ENCODE measurements at regions not wholly inside any gene's neighbourhood (a gene's known extent, or its start where the extent isn't known, plus 50 kb on each side); places are given as distances from the start of the nearest gene placed in this dataset.
A peak's percentile ranks its signal among the peaks of the same experiment; 100 is the strongest.

GRCh38 chr1:68361346-68361910 is 88.3 kb downstream of the RPE65 start:
- H2BK120ac ChIP-seq (ENCODE audit: low read depth, low read length) = no peak overlapping the region
- ChIA-PET CTCF (no interaction called here), POLR2A (ENCODE audit: unreplicated experiment) (no interaction called here)
- no peak overlapping the region for H3K56ac ChIP-seq (ENCODE audit: extremely low read depth, insufficient read depth, low read length)
- H3K14ac ChIP-seq (replicated peaks; ENCODE audit: low read depth, low read length) = no peak overlapping the region
- H4K20me1 ChIP-seq (ENCODE audit: insufficient read depth, low read length) = no peaks in the 10 kb centered on the region
- no peak overlapping the region for H3K18ac ChIP-seq (ENCODE audit: low read depth, low read length)
- TF ChIP-seq RCOR1 (IDR thresholded peaks at IDR 0.05; ENCODE audit: insufficient replicate concordance, low read length) (no peak), SMC3 (IDR thresholded peaks at IDR 0.05; ENCODE audit: low read depth, low read length) (no peak), USF2 (IDR thresholded peaks at IDR 0.05; ENCODE audit: low read depth, low read length) (no peak), CEBPB (IDR thresholded peaks at IDR 0.05; ENCODE audit: low read depth, low read length) (peak; percentile 38; the same call in 1 of the 2 replicates)
- no peak overlapping the region for H3K4me2 ChIP-seq (ENCODE audit: low read depth, low read length)
- peaks cover 4% of the 10 kb centered on the region for H3K4me1 ChIP-seq (ENCODE audit: control insufficient read depth, insufficient read depth, low read length)
- H3K4ac ChIP-seq (ENCODE audit: low read depth, low read length) = no peak overlapping the region
- H3K27me3 ChIP-seq (ENCODE audit: control insufficient read depth, insufficient read depth, low read length) = no peaks in the 10 kb centered on the region
- intact Hi-C loops (cut with micrococcal nuclease) = no loop called here
- H3K9me3 ChIP-seq (ENCODE audit: control insufficient read depth, insufficient read depth, low read length) = no peaks in the 10 kb centered on the region
- no peak overlapping the region for H4K91ac ChIP-seq (ENCODE audit: insufficient read depth, low read depth, low read length)
- peak; percentile 17 for DNase-seq
- 100% methylated on average over 1 of the region's 3 CpGs; no CpG with 5 or more reads in 1 of the 2 experiments for WGBS, 2 experiments (ENCODE audit: extremely low coverage in 2 of 2, insufficient read length in 1 of 2)
- no peak overlapping the region for H2AK9ac ChIP-seq (replicated peaks; ENCODE audit: low read depth, low read length, poor library complexity)
- H3K79me1 ChIP-seq (ENCODE audit: low read depth in 1 of 2, low read length in 2 of 2) = no peaks in the 10 kb centered on the region
- no peak overlapping the region for H3K9ac ChIP-seq (ENCODE audit: low read depth, low read length)
- no peak overlapping the region for H3K4me3 ChIP-seq (ENCODE audit: insufficient read depth, low read depth, low read length)
- H4K5ac ChIP-seq (ENCODE audit: low read depth, low read length) = no peak overlapping the region
- BruUV-seq (replicated peaks) = no TSS peak
- no peak overlapping the region for H2AFZ ChIP-seq (replicated peaks; ENCODE audit: low read length, poor library complexity)
- H2BK15ac ChIP-seq (ENCODE audit: low read depth, low read length) = no peak overlapping the region
- no peak overlapping the region for H2AK5ac ChIP-seq (ENCODE audit: low read depth, low read length)
- ATAC-seq (ENCODE audit: low read depth) = no peak; the same call in 1 of the 2 replicates
- no peak overlapping the region for H2BK20ac ChIP-seq (ENCODE audit: low read depth, low read length)
- H4K8ac ChIP-seq (ENCODE audit: low read depth in 2 of 2, low read length in 2 of 2) = no peak overlapping the region
- H2BK5ac ChIP-seq (ENCODE audit: low read depth, low read length, poor library complexity, severe bottlenecking) = no peak overlapping the region
- dilution Hi-C loops (cut with HindIII; ENCODE audit: low sequenced_read_pairs, unreplicated experiment) = no loop called here
- no peak overlapping the region for H3K23ac ChIP-seq (ENCODE audit: low read depth, low read length)
- in situ Hi-C loops (cut with MboI; ENCODE audit: low sequenced_read_pairs) = loop anchor here (25.0 kb wide), 1 partner anchor 824 kb away; no protein-coding TSS in a partner anchor
- no peaks in the 10 kb centered on the region for H3K36me3 ChIP-seq (ENCODE audit: control insufficient read depth, insufficient read depth, low read length)
- no peak overlapping the region for H3K27ac ChIP-seq (ENCODE audit: insufficient read depth, low read length)
- H3K9me1 ChIP-seq (ENCODE audit: insufficient read depth, low read length) = no peaks in the 10 kb centered on the region

Data from IMR-90 (cell line).